NCI-H510A (cell line): ENCODE measurements at regions not wholly inside any gene's neighbourhood (a gene's known extent, or its start where the extent isn't known, plus 50 kb on each side); places are given as distances from the start of the nearest gene placed in this dataset.
"Not testable (repeated sequence)": the region's sequence is repeated elsewhere in the genome, so short reads cannot be mapped to it uniquely, and the experiment has no call there.

Experiments used
- DNase-seq: peaks from one replicate; lab custom pipeline; 2025; lab: John Stamatoyannopoulos, UW

GRCh38 chr1:221025956-221026355 is 146.7 kb downstream of the HLX start:
- no peak for DNase-seq

GRCh38 chr1:221029981-221030649 is 150.9 kb downstream of the HLX start:
- no peak for DNase-seq

DNA sequence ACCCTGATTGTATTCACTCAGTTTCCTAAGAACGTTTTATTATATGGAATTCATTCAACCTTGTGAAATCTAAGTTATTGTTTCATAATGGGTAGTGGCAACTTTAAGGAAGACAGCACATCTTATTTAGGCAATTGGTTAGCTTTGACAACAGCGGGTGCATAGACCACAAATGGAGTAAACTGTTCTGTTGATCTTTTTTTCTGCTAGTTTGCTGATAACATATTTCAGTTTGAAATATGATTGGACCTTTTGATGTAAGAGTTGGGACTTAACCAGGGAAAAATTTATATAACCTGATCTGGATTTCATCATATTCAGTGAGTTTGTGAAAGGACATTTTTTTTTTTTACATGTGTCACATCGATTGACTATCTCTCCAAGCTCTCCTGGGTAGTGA is 151.7 kb downstream of the HLX start:
- no peak for DNase-seq

GRCh38 chr1:221031458-221032203 is 152.4 kb downstream of the HLX start:
- no peak for DNase-seq

DNA sequence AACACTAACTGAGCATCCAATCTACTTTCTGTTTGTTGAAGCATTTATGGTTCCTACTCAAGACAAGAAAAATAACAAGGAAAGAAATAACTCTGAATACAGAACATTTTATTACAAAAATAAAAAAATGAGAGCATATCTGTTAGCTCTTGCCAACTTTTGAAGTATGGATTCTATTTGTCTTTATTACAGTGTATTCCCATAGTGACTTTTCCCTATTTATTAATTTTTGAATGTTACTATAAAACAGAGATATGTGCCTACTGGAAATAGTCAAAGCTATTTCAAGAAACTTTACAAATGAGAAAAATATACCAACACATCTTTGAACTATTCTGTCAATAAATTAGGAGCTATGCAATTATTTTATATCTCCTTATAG is 153.0 kb downstream of the HLX start:
- no peak for DNase-seq

DNA sequence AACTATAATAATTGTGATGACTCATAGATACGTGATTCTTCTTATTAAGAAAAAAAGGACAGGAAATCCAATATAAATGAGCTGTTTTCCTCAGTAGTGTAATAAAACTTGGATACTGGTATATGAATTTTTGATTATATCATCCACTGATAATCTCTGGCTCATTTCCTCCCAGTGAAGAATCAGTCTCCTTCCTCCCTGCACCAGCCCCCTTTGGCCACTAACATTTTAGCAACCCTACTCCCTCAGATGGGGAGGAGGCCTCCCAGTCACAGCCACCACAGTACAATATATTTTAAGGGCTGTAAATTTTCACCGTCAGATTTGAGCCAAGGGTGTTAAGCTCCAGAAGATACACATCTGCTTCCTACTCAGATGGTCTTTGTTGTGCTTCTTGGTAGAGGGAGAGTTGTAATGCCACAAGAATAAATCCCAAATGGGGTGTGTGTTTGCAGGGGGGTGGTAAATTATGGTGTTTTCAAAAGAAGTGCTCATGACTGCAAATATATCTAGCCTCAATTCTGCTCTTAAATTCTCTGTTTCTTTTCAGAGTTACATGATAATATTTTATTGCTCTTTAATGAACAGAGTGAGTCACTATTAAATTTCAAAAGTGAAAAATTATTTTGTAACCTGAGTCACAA is 153.5 kb downstream of the HLX start:
- no peak for DNase-seq

DNA sequence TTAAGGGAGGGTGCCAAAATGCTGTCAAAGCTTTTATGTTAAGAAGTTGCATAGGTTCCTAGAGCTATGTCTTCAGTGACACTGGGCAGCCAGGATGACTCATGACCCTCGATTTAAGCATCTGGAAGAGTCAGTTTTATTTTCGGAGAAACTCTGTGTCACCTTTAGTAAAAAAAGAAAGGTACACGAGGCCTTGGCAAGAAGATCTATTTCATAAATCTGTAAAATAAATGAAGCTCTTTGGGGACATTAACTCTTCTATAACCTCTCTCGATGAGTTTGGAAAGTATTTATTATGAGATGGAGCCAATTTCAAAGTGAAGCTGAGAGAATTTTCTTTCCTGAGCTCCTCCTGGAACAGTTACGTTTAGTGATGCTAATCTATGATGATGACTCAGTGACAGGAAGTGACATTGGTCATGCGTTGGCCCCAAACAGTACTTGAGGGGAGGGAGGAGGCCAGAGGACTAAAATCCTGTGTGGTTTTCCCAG is 156.5 kb downstream of the HLX start:
- no peak for DNase-seq

DNA sequence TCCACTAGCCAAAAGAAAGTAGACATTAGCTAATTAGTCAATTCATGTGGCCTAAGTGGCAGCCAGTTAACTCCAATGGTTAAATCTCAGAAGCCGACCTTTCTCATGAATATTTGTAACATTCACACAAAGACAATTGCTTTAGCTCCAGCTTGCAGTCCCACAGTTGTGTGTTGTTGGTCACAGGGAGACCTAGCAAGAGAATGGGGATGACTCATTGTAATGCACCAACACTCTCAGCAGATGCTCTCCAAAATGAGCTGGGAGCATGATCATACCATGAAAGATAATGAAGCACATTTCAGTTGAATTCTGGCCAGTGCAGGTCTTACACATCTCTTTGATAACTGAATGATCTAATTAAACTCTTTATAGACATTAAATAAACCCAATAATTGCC is 160.4 kb downstream of the HLX start:
- DNase-seq: no peak

GRCh38 chr1:221040101-221040500 is 160.9 kb downstream of the HLX start:
- DNase-seq: no peak

- DNase-seq: no peak
Observed at GRCh38 chr1:221040691-221041285, 161.5 kb downstream of the HLX start.

- DNase-seq: no peak
Observed at GRCh38 chr1:221044538-221044937, 165.3 kb downstream of the HLX start.

DNA sequence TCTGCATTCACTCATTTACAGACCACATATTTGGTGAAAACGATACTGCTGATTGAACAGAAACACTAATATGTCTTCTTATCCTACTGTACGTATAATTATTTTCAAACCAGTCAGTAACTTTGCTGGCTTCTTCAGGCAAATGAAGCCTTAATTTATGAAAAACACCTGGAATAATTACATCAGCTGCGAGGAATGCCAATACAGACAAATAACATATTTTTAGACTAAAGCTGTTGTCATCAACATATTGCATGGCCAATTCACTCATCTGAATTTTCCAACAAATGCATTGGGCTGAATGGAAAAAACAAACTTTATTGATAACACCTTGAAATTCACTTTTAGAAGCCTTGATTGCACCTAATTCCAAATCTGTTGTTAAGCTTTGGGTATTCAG is 165.9 kb downstream of the HLX start:
- DNase-seq: no peak

DNA sequence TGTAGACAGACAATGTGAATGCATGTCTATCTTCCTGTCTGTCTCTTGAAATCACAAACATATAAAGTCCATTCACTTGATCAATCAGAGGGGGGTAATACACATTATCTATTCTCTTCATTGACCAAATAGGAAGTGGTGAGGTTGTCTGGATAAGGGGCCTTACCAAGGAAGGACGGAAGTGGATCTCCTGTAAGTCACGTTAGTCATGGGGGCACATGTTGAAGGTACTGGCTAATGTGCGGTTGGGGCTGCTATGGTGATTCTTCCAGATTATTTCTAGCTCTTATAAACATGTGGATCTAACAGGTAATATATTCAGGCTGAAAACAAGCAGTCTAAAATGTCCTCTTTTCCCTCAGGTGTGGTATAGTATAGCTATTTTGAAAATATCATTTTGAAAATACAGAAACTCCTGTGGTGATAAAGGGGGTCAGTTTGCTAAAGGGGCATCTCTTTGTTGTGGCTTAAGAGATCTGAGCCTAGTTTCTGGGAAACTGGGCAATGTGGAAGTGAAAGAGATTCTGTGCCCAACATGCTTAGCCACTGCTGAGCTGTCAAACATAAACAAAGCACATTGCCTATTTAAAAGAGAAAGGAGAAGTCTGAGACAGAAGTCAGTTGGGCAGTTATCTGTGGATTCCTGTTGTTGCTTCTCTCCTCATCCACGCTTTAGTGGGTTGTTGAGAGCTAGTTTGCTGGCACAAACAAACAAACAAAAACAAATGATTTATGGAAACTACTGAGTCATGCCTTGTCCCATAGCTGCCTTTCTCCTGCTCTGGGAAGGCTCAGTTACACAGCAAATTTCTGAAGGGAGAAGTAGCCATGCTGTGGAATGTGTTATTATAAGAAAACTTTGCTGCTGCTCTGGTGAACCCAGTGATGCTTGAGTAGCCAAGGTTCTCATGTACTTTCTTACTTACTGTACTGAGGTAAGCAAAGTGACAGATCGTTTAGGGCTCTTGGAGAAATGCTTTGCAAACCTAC is 166.9 kb downstream of the HLX start:
- DNase-seq: no peak

- DNase-seq: not testable (repeated sequence)
Observed at GRCh38 chr1:221051391-221051790, 172.1 kb downstream of the HLX start.

GRCh38 chr1:221053889-221054288 is 174.6 kb downstream of the HLX start:
- no peak for DNase-seq

GRCh38 chr1:221059506-221059905 is 180.3 kb downstream of the HLX start:
- DNase-seq: no peak

GRCh38 chr1:221063651-221064050 is 184.4 kb downstream of the HLX start:
- DNase-seq: no peak

DNA sequence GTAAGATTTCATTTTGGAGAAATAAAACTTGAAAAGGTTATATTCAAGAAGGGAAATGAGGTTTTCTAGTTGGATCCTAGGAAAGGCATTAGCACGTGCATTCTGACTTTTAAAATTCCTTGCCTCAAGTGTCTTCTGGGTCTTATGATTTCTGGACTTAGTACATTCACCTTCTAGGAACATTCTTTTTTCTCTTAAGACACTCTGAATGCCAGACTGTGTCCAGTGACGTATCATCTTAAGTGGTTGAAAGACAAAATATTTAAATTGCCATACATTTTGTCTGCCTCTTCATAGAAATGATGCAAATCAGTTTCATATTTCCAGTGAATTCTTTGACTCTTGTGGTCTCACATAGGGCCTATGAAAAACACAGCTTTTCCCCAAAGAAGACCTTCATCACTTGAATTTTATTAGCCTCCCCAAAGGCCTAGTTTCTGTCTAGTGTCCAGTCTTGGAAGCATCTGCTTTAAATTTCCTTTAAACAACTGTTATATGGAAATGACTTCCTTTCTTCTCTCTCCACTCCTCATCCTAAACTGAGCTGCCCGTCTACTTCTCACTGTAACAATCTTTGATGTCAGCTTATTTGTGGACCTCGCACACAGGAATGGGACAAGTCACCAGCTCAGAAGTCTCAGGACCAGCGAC is 187.2 kb downstream of the HLX start:
- no peak for DNase-seq

GRCh38 chr1:221067721-221068120 is 188.5 kb downstream of the HLX start:
- no peak for DNase-seq

GRCh38 chr1:221069178-221069903 is 190.1 kb downstream of the HLX start:
- DNase-seq: no peak
